Hematopoietic multipotent progenitor cell treated with erythropoietin and hydrocortisone succinate and interleukin-3 and kit ligand, for 8 days (in vitro differentiated cells): ENCODE measurements at regions not wholly inside any gene's neighbourhood (a gene's known extent, or its start where the extent isn't known, plus 50 kb on each side); places are given as distances from the start of the nearest gene placed in this dataset.

Experiments
- DNase-seq: peaks from one replicate; pipeline ENCODE4 v3.0.0-alpha.2; 2015

DNA sequence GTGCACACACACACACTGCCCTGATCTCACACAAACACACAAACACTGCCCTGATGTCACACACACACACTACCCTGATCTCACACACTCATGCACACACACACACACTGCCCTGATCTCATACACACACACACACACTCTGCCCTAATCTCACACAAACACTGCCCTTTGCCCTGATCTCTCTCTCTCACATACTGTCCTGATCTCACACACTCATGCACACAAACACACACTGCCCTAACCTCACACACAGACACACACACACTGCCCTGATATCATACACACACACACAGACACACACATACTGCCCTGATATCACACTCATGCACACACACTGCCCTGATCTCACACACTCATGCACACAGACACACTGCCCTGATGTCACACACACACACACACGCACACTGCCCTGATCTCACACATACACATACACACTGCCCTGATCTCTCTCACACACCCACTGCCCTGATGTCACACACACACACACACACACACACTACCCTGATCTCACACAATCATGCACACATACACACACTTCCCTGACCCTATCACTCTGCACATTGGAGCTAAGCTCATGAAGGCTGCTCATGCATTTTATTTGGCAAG is 97.6 kb upstream of the DIO3 start:
- DNase-seq: no peak

DNA sequence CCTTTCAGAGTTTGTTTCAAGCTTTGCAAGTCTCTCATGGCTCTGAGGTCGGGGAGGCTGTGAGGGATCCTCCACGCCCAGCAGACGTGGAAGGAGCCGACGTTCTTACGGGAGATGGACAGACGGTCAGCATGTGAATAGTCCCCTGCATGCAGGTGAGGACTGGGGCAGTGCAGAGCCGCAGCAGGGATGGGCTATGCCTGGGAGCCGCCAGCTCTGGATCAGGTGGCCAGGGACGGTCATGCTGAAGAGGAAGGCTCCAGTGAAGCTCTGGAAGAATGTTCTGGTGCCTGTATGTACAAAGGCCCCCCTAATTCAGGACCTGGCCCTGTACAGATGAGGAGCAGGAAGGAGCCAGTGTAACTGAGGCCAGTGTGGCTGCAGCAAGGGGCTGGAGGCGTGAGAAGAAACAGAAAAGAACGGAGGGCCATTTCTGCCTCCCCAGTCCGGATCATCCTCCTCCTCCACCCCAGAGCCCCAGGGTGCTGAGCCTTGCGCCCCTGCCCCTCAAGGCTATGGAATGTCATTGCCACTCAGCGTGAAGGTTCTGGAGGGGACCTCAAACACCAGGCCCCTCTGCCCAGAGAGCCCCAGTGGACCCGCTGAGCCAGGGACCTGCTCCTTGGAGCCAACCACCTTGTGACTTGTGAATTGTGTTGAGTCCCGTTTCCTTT is 96.8 kb upstream of the DIO3 start:
- DNase-seq: no peak

DNA sequence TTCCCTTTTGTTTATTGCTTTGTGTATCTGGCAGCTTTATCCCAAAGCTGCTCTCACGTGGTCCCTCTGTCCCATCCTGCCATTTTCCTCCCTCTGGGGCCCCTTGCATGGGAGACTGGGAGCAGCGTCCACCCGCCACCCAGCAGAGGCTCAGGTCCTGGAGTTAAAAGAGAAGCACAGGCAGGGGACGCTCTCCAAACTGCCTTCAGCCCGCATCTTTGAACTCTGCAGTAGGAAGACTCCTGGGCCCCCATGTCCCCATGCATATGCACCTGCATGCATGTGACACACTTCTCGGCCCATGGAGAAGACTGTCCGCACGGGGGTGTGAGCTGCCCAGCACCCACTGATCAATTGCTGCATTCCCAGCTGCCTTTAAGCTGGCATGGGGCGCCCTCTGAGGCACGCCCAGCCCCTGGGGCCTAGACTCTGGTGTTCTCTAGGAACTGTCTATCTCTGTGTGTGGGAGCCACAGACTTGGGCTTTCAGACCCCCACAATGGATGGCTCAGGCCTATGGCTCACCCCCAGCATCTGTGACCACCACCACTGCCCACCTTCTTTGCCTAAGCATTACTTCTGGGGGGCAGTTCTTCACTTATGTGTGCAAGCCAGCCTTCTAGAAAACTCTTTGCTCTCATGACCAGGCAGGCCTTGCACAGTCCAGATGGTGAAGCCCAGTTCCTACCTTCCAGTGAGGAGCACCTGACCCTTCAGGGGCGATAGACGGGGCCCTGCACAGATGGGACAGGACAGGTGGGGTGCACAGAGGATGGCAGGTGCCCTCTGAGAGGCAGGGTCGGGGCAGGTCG is 96.1 kb upstream of the DIO3 start:
- DNase-seq: no peak

DNA sequence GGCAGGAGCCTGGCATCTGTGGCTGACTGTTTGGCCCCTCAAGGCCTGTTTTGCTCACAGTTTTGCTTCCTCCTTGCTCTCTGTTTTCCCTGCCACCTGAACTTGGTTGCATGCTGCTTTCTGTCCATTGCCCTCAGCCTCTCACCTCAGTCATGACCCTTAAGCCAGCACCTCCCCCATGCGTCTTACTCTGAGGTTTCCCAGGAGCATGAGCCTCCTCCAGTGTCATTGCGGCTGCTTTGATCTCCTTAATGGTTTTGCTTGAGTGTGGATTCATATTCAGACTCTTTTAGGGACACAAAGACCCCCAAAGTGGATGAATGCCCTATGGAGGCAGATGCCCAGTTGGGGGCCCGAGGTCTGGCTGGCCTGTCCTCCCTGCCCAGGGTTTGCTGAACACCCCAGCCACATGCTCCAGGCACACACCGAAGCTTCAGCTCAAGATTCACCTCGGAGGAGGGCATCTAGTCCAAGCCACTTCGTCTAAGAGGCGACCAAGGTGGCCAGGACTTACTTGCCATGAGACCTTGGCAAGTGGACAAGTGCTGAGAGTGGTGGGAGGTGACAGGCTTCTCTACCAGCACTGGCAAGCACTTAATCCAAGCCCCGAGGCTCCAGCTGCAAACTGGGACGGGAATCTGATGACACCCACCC is 95.4 kb upstream of the DIO3 start:
- no peak for DNase-seq

DNA sequence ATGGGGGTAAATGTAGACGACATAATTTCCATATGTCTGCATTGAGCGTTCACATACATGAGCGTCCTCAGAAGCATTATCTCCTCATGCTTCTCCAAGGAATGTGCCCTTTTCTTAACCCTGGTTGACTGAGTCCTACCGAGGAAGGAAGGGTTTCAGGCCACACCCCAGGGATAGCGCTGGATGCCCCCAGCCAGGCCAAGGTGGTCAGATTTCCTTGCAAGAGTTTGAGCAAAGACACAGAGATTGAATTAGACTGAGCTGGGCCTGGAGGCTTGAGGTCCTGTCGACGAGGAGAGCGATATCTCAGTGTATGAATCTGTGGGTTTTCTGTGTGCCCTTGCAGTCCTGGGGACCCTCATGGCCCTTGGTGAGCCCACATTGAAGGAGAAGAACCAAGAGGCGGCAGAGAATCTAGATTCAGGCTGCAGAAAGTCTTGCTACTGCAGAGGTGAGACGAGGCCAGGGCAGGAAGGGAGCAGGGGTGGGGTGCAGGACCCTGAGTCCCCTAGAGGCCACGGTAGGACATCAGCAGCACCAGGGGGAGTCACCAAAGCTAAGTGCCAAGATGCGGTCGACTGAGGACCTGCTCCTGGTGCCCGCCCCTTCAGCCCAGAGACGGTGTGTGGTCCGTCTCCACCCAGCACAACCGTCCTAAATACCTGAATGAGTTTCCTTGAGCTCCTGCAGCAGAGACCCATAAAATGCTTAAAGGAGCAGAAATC is 94.7 kb upstream of the DIO3 start:
- DNase-seq: no peak

DNA sequence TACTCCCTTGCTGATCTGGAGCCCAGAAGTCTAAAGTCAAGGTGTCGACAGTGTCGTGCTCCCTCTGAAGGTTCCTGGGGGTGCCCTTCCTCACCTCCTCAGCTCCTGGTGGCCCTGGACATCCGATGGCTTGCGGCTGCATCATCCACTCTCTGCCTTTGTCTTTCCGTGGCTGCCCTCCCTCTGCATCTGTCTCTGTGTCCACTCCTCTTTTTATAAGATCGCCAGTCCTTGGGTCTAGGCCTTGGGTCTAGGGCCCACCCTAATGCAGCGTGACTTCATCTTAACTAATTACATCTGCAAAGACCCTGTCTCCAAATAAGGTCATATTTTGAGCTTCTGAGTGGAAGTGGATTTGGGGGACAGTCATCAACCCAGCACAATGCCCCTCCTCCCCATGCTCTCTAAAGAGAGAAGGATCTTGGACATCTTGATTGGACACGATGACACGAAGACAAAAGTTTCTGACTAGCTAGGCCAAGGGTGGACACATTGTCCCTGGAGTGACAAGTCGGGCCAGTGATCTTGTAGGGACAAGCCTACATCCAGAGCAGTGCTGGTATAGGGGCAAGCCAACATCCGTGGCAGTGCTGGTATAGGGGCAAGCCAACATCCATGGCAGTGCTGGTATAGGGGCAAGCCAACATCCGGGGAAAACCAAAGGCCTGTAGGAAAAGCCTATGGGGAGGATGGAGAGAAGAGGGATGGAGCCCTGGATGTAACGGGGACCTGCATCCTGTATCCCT is 93.9 kb upstream of the DIO3 start:
- DNase-seq: no peak

DNA sequence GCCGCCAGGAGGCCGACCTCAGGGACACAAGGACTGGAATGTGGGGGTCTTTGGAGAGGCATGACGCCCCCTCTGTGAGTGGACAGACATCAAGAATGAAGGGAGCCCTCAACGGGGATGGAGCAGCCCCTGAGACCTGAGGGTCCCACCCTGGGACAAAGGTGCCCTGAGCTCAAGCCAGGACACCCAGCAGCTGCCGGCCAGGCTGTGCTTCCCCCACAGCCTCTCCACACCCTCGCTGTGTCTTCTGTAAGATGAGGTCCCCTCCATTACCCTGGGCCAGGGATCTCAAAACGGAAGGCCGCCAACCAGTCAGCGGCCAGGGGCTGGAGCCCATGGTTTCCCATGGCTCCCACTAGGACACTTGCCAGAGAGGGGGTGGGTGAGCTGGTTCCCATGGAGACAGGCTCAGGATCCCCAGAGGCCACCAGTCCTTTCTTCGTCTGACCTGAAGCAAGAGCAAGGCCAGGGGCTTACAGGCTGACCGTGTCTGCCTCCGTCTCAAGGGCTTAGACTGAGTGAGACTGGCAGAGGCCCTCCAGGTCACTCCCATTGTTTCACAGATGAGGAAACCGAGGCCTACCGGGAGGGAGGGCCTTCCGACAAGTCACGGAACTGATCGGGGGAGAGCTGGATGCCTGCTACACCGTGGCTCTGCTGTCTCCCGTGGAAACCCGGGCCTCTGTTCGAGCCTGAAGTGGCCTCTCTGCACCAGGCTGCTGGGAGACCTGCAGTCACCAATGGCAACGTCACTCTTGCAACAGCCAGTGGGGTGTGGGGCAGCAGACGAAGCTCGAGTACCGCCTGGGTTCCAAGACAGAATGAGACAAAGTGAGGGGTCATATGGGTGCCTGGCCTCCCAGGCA is 91.7 kb upstream of the DIO3 start:
- DNase-seq: no peak

DNA sequence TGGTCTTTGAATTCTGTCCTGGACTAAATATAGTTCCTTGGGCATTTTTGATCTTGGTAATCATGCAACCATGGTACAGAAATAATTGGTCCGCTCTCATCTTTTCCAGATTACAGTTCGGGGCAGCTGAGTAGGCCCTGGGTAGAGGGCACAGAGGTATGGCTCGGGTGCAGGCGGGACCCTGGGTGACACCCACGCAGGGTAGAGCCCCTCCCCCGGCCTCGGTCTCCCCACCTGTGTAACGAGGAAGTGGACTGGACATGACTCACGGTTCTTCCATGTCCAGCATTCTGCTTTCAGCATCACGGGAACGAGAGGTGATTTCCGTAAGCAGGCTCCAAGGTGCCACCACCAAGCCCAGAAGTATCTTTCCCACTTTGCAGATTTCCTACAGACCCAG is 91.0 kb upstream of the DIO3 start:
- no peak for DNase-seq

DNA sequence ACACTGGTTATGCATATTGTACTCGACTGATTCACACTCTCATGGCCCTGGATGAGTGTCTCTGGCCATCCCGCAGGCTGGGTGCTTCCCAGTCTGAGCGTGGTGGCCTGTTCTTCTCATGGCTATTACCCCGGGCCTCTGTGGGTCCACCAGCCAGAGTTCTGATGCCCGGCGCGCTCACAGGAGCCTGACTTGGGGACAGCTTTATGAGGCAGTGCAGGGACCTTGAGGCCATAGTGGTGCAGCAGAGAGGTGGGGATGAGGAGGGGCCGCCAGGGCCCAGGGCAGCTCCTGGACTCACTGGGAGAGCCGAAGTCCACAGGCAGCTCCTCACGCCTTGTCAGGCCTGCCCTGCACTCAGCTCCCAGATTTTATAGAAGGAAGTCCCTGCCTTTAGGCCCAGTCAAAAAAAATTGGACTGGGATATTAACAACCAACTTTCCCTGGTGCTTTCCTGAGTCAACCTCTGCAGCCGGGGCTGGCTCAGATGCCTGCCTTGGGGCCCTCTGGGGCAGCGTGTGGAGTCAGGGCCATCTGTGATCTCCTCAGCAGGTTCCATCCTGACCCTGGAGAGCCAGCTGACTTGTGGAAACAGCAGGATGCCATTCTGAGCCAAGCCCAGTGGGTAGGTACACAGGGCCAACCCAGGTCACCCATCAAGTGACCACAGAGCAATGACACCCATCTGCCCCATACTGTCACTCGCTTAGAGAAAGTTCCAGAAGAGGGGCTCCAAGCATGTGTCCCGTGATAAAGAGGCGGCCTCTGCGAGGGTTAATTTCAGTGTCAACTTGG is 89.4 kb upstream of the DIO3 start:
- no peak for DNase-seq

DNA sequence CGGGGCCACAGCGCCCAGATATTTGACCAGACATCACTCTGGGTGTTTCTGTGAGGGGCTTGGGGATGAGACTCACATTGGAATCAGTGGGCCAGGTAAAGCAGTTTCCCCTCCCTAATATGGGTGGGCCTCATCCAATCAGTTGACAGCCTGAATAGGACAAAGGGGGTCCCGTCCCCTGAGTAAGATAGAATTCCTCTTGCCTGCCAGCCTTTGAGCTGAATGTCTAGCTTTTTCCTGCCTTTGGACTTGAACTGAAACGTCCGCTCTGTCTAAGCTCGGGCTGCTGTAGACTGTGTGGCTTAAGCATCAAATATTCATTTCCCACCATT is 88.8 kb upstream of the DIO3 start:
- no peak for DNase-seq

DNA sequence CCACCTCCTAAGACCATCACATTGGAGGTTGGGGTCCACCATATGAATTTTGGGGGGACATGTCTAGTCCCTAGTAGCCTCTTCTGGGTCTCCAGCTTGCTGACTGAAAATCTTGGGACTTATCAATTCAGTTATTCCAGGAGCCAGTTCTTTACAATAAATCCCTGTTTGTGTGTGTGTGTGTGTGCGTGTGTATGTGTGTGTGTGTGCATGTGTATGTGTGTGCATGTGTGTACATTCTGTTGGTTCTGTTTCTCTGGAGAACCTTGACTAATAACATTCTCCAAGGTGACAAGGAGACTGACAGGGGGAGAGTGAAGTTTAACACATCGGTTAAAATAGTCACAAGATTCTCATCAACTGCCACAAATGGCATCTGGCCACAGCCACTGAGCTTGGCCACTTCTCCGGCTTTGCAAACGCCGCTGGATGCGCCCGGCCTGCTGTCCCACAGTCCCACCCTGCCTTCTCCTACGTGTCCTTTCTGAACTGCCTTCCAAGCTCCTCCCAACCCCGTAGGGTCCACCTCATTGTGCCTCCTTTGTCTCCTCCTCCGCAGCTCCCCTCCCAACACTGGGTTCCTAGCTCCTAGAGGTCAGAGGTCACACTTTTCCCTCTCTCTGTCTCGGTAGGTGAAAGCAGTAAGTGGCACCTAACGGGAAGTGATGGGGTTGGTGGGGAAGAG is 88.1 kb upstream of the DIO3 start:
- DNase-seq: no peak

DNA sequence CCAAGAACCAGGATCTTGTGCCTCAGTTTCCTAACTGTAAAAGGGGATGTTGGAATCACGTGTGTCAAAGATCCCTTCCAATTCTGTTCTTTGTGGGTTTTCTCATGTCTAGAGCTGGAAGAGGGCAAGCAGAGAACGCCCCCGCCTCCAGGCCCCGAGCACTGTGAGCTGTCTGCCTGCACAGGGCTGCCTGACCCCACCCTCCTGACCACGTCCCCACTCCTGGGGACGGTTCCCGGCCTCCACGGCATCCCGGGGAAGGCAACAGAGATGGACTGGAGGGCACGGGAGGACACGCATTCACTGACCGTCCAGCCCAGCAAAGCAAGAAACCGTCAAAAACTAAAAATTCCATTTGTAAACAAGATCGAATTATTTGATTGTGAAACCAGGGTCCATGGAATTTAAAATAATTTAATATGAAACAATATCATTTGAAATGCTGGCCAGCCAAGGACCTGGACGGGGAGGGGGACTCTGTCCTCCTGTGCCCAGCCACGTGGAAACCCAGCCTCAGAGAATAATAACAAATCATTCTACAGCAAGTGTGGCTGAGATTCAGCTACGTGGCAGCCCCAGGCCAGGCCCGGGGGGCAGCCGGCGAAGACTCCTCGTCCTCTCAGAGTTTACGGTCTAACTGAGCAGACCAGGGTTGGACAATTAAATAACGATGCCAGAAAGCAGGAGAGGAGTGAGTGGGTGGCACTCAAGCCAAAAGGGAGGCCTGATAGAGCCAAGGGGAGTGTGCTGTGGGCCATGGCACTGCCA is 87.3 kb upstream of the DIO3 start:
- DNase-seq: no peak

DNA sequence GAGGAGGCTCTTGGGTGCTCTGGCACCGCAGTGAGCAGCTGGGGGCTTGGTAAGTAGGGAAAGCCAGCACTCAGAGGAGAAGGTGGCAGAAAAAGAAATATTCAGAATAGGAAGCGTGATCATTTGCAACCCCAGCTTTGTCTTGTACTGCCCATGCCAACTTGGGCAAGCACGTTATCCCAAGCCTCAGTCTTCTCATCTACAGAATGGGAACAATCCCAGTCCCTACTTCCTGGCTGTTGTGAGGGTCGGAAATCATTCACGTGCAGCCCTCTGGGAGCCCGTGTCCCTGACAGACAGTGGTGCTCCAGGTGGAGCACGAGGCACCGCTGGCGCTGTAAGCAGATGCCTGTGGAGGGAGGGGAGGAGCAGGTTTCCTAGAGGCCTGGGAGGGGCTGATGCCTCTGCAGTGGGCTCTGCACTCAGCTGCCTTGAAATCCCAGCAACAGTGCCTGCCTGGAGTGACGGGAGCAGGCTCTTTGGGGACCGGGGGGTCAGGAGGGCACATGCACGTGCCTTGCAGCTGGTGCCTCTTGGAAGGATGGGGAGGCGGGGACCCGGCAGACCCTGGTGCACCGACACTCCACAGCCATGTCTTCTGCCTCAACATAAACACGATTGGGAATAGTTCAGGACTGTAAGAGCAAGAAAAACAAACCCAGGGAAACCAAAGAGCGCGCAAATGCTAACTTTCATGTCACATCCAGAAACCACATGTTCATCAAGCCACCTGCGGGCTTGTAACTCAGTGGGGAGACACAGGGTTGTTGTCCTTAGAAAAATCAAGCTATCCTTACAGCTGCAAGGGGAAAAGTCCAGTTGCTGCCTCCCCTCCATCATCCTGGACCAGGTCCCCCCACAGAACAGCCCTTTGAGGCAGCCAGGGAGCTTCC is 86.5 kb upstream of the DIO3 start:
- no peak for DNase-seq

DNA sequence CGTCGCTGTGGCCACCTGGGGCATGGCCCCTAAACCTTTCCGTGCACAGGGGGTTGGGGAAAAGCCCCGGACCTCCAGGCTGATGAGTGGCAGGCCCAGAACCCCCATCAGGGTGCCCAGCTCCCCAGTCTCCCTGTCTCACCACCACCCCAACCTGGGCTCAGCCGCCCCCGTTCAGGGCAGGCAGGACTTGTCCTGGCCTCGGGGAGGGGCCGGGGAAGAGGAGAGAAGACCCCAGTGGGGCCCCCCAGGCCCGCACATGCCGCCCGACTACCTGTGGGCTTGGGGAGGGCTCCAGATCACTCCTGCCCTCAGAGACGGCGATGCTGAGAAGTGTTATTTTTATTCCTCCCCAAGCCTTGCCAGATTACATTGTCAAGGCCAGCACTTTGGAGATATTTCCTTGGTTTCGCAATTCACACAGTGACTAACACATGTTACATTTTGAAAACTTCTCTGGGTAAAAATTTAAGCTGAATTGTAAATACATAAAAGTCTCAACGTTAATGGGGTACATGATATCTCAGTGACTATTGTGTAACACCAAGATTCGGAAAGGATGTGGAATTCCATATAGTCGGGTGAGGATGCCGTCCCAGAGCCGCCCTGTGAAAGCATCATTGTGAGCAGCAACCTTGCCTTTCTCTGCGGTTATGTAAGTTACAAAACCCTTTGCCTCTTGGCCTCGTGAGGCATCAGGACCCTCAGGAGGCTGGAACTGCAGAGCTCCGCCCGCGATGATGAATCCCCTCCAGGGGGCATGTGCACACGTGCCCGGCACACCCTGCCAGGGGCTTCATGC is 85.6 kb upstream of the DIO3 start:
- no peak for DNase-seq

DNA sequence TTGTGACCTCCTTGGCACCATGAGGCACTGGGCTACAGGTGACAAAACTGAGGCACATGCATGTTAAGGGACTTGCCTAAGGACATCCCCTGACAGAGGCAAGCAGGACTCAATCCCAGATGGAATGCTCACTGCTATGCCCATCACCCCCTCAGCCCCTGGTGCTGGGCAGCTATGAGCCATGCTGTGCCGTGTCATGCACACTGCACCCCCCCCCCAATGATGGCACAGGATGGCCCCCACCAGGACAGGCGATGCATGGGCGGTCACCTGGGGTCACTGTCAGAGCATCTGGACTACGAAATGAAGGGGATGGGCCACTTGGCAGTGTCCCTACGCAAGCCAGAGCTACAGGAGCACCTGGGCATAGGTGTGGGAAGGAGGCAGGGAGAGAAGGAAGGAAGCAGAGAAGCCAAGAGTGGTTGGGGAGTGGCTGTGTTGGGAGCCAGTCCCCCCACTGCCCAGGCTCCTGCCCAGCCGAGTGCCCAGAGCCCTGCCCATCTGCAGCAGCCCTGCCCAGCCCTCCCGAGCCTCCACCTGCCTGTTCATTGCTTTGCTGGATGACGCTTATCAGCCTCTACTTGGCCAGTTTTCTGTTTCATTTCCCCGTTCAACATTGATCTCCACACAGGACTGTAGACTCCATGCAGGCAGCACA is 84.9 kb upstream of the DIO3 start:
- DNase-seq: no peak

DNA sequence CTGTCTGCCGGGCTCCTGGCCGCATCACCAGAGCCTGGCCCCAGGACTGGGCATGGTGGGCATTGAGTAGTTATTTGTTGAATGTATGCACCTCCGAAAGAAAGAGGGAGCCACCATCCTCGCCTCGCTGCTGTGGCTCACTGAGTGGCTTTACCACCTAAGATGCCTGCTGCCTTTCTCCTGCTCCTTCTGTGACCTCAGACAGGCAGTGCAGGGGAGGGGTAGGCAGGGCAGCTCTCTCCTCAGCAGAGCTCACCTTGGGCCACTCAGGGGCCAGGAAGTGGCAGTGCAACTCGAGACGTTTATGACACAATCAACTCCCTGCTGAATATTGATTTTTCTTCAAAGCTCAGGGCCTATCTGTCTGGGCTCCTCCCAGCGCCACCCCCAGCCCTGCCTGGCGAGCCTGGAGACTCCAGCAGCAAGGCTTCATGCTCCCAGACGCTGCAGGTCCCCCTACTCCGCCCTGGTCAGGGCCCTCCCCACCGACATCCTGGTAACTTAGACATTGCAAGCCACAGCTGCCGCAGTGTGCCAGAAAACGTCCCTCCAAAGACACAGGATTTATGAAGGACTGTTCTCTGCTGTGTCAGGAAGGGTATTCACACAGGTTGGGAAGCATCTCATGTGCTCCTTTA is 84.3 kb upstream of the DIO3 start:
- no peak for DNase-seq
